ENCODE measurements at regions not wholly inside any gene's neighbourhood (a gene's known extent, or its start where the extent isn't known, plus 50 kb on each side); places are given as distances from the start of the nearest gene placed in this dataset.

DNA sequence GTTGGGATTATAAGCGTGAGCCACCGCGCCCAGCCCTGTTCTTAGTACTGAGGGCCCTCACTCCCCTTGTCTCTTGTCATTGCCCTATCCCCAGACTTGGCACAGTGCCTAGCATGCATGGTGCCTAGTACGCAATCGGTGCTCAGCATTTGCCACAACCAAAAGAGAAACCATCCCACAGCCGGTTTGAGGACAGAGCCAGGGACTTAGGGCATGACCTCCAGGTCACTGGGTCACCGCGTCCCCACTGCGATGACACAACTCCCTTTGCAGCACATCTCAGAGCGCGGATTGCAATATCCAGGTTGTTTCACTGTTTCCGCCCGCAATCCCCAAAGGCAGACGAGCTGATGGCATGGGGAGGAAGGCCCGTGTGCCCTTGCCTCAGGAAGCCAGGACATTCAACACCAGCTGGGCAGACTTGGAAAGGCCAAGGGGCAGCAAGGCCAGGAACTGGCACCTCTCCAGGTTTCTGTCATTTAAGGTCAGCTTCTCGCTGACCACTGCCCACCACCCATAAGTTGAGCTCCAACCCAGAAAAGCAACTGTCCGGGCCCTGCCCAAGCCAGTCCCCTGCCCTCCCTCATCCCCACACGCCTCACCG is 274.5 kb downstream of the MRTFB start:
- no peak for DNase-seq (ENCODE audit: low read depth)
- H3K4me3 ChIP-seq (ENCODE audit: low read depth, low read length), result no peak overlapping the region
- TF ChIP-seq, protein P1, sequence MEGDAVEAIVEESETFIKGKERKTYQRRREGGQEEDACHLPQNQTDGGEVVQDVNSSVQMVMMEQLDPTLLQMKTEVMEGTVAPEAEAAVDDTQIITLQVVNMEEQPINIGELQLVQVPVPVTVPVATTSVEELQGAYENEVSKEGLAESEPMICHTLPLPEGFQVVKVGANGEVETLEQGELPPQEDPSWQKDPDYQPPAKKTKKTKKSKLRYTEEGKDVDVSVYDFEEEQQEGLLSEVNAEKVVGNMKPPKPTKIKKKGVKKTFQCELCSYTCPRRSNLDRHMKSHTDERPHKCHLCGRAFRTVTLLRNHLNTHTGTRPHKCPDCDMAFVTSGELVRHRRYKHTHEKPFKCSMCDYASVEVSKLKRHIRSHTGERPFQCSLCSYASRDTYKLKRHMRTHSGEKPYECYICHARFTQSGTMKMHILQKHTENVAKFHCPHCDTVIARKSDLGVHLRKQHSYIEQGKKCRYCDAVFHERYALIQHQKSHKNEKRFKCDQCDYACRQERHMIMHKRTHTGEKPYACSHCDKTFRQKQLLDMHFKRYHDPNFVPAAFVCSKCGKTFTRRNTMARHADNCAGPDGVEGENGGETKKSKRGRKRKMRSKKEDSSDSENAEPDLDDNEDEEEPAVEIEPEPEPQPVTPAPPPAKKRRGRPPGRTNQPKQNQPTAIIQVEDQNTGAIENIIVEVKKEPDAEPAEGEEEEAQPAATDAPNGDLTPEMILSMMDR (IDR thresholded peaks at IDR 0.05; ENCODE audit: insufficient read depth, low read depth, low read length, missing control alignments), result no peak

DNA sequence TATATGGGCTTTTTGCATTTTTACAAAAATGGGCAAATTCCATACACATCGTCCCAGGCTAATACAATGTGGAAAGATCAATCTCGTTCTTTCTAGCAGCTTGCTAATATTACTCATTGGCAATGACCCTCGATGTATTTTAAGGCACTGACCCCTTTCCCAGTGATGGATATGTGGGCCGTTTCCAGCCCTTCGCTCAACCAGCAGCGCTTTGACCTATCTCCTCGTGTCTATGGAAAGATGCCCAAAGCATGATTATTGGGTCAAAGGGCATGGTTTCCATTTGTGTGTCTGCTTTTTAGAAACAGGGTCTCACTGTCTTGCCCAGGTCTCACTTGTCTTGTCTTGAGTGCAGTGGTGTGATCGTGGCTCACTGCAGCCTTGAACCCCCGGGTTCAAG is 273.8 kb downstream of the MRTFB start:
- TF ChIP-seq, protein P1 (IDR thresholded peaks at IDR 0.05; ENCODE audit: insufficient read depth, low read depth, low read length, missing control alignments), result no peak
- DNase-seq (ENCODE audit: low read depth), result no peak
- H3K4me3 ChIP-seq (ENCODE audit: low read depth, low read length), result no peak overlapping the region

DNA sequence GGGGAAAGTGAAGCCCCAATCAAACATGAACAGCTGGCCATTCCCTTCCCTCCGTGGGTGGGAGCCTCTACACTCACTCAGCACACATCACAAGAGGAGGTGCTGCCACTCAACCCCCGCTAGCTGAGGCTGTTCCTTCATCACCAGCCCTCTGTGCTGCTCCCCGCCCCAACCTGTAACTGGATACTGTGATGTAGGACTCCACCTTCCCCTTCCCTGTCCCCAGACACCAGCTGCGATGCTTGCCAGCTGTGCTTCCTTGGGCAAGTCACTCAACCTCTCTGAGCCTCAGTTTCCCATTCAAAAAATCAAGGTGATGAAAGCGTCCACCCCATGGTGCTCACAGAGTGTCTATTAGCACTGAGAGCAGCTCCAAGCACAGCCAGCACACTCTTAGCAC is 273.2 kb downstream of the MRTFB start:
- no peak for DNase-seq (ENCODE audit: low read depth)
- TF ChIP-seq, protein P1 (IDR thresholded peaks at IDR 0.05; ENCODE audit: insufficient read depth, low read depth, low read length, missing control alignments), result no peak
- no peak overlapping the region for H3K4me3 ChIP-seq (ENCODE audit: low read depth, low read length)

DNA sequence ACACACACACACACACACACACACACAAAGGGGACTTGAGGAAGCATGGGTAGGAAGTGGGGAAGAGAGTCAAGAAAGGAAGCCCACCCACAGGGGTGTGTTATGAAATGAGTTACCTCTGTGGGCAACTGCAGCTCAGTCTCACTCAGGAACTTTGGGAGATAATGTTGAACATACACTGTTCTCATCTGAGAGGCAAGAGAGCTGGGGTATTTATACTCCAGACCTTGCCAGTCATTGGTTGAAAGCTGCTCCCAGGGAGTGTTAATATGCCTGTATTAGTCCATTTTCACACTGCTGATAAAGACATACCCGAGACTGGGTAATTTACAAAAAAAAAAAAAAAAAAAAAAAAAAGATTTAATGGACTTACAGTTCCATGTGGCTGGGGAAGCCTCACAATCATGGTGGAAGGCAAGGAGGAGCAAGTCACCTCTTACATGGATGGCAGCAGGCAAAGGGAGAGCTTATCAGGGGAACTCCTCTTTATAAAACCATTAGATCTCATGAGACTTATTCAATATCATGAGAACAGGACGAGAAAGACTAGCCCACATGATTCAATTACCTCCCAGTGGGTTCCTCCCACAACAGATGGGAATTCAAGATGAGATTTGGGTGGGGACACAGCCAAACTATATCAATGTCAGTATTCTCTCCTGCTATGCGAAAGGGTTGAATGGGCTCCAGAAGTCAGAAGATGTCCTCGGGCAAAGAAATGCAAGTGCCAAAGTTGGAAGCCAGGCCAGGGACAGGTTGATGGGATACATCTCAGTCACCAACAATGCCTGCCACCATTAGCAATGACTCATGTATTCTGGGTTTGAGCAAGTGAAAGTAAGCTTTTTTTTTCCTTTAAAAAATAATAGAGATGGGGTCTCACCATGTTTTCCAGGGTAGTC is 270.5 kb downstream of the MRTFB start:
- TF ChIP-seq, protein P1 (IDR thresholded peaks at IDR 0.05; ENCODE audit: insufficient read depth, low read depth, low read length, missing control alignments), result no peak
- DNase-seq (ENCODE audit: low read depth), result no peak
- H3K4me3 ChIP-seq (ENCODE audit: low read depth, low read length), result no peak overlapping the region

DNA sequence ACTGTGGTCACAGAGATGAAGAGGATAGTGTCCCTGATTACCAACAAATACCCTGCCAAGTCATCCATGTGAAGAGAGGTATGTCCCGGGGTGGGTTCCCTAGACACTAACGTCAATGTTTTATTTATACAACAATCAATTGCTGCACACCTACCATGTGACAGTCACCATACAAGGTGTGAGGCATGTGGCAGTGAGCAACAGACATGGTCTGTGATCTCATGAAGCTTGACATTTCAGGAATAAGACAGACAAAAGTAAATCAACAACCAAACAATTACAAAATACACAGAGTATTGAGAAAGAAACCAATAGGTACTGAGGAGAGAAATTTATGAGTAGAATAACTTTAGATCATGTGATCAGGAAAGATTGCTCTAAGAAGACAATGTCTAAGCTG is 268.6 kb downstream of the MRTFB start:
- TF ChIP-seq, protein P1 (IDR thresholded peaks at IDR 0.05; ENCODE audit: insufficient read depth, low read depth, low read length, missing control alignments), result no peak
- no peak for DNase-seq (ENCODE audit: low read depth)
- no peak overlapping the region for H3K4me3 ChIP-seq (ENCODE audit: low read depth, low read length)

DNA sequence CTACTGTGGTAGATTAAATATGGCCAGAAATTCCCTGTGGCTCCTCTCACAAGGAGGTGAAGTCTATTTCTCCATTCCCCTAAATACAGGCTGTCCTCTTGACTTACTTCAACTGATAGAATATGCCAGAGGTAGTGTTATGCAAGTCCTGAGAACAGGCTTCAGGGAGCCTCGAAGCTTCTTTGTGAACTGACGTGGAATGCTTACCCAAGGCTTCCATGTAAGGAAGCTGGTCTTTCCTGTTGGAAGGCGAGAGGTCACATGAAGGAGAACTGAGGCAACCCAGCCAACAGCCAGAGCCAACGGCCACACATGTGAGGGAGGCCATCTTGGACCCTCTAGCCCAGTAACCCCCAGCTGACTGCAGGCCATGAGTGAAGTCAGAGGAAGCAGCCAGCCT is 267.9 kb downstream of the MRTFB start:
- no peak for DNase-seq (ENCODE audit: low read depth)
- H3K4me3 ChIP-seq (ENCODE audit: low read depth, low read length), result no peak overlapping the region
- TF ChIP-seq, protein P1 (IDR thresholded peaks at IDR 0.05; ENCODE audit: insufficient read depth, low read depth, low read length, missing control alignments), result no peak
